ENCODE measurements at regions not wholly inside any gene's neighbourhood (a gene's known extent, or its start where the extent isn't known, plus 50 kb on each side); places are given as distances from the start of the nearest gene placed in this dataset.
"Not testable (repeated sequence)": the region's sequence is repeated elsewhere in the genome, so short reads cannot be mapped to it uniquely, and the experiment has no call there.

DNA sequence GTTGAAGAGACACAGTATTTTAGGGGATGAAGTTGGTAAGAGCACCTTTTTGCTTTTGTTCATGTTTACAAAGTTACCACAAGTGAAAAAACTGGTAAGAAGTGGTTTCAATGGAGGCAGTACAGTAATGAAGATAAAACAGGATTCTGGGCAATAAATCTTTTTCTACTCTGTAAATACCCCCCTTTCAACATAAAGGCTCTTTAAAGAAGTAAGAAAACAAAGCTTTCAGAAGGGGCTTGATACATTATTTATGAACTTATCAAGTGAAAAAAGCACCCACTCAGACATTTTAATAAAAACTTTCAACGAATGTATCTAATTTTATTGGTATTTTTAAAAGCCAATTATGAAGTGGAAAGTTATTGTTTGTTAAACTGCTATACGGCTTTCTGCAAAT lies 522.9 kb downstream of the ZEB2 start:
- no peak for DNase-seq (ENCODE audit: low spot score)
- intact Hi-C loops (cut with DNase I), result no loop called here

DNA sequence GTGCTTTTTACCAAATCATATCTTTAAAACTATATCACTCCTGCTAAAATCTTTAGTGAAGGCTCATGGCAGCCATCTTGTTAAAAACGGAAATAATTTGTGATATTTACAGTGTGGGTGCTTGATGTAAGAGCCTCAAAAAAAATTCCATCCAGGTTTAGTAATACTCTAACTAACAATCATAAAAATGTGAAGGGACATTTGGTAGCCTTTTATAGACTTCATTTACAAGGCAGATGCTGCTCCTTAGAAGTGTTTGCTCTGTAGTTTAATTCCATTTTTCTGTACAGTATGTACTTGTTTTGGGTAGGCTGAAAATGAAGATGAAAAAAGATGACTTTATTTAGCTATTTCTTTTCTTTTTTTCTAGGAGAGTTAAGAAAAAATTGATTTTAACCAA lies 525.0 kb downstream of the ZEB2 start:
- intact Hi-C loops (cut with DNase I), result no loop called here
- DNase-seq (ENCODE audit: low spot score), result no peak

GRCh38 chr2:143991596-143991995 lies 528.3 kb downstream of the ZEB2 start:
- intact Hi-C loops (cut with DNase I); DNase-seq (ENCODE audit: low spot score): not testable (repeated sequence)

- no peak for DNase-seq (ENCODE audit: low spot score)
- intact Hi-C loops (cut with DNase I), result no loop called here
Observed at GRCh38 chr2:143988082-143988481, 531.8 kb downstream of the ZEB2 start.

DNA sequence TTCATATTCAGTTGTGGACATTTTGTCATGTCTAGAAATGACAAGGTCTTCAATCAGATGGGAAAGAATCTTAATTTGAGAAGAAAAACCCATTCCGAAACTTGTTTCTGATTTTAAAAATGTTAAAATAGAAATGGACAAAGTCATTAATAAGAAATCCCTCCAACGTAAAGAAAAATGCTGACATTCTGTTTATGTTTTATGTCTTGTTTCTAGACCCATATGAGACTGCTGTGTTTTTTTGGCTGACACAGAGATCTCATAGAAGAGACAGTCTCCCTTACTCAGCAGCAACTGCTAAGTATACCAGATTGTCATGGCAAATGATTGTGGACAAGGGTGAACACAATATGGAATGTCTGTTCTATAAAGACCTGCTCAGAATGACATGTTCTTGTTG lies 538.5 kb downstream of the ZEB2 start:
- intact Hi-C loops (cut with DNase I), result no loop called here
- no peak for DNase-seq (ENCODE audit: low spot score)

- no peak for DNase-seq (ENCODE audit: low spot score)
- intact Hi-C loops (cut with DNase I), result no loop called here
Observed at GRCh38 chr2:143977356-143977755, 542.6 kb downstream of the ZEB2 start.

DNA sequence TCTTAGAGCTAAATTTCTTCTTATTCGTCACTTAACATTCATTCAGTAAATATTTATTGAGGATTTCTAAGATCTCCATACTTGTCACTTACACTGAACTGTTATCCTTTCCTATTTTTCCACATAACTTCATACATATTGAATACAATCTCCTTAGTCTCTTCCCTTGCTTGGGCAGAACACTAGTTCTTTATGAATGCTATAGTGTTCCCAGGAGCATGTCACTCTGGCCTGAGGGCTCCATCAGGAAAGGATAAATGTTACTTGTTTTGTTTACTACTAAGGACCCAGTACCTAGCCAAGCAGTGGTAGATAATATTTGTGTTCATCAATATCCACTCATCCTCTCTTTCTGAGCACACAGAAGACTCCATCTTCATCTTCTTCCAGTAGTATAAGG lies 544.7 kb downstream of the ZEB2 start:
- no peak for DNase-seq (ENCODE audit: low spot score)
- intact Hi-C loops (cut with DNase I), result no loop called here

DNA sequence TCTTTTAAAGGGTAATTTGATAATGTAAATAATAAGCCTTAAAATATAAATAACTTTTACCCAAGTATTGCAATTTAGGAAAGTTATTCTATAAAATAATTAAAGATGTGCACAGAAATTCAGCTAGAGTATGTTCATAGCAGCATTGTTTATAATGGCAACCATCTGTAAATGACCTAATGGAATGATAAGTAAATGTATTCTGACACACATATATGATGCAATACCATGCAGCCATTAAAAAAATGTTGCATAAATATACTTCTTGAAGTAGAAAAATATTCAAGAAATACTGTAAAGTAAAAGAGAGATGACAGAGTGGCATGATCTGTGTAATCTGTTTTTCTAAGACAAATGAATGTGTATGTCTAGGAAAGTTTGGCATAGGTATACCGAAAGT lies 545.7 kb downstream of the ZEB2 start:
- intact Hi-C loops (cut with DNase I), result no loop called here
- DNase-seq (ENCODE audit: low spot score), result no peak

- DNase-seq (ENCODE audit: low spot score), result no peak
- intact Hi-C loops (cut with DNase I), result no loop called here
Observed at GRCh38 chr2:143968860-143969259, 551.1 kb downstream of the ZEB2 start.

DNA sequence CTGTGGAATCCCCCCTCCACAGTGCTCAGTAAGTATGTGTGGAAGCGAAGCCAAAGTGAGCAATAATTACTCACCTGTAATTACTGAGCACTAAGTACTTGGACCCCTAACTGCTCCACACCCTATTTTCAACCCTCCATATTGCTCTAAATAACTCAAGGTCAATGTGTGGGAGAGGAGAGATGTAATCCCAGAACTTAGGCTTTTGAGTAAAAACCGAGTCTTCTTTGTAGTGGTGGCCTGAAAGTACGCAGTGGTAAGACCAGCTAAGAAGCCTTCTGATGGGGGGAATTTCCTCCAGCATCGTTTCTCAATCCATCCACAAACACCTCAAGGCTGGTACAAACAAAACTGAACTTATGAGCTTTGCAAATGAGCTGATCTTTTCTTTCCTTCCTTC lies 551.6 kb downstream of the ZEB2 start:
- DNase-seq (ENCODE audit: low spot score), result no peak
- intact Hi-C loops (cut with DNase I), result no loop called here

- DNase-seq (ENCODE audit: low spot score), result no peak
- intact Hi-C loops (cut with DNase I), result no loop called here
Observed at GRCh38 chr2:143965493-143966164, 554.3 kb downstream of the ZEB2 start.

- no peak for DNase-seq (ENCODE audit: low spot score)
- intact Hi-C loops (cut with DNase I), result no loop called here
Observed at GRCh38 chr2:143964891-143965290, 555.0 kb downstream of the ZEB2 start.

DNA sequence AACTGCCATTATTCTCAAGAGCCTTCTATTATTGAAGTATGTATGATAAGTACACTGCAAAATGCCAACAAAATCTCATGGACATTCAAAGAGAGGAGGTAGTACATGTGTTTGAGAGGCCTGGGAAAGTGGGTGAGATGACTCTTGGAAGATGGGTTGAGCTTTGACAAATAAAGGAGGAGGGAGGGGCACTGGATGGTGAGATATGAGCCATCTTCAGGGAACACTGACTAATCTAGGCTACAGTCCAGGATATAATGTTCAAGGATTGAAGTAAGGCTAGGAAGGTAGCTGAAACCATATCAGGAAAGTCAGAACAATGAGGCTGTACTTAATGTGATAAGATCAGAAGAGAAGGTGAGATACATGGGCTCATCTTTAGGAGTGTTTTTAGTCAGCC lies 559.7 kb downstream of the ZEB2 start:
- DNase-seq (ENCODE audit: low spot score), result no peak
- intact Hi-C loops (cut with DNase I), result no loop called here

GRCh38 chr2:143957321-143957720 lies 562.6 kb downstream of the ZEB2 start:
- intact Hi-C loops (cut with DNase I), result no loop called here

GRCh38 chr2:143955401-143956065 lies 564.4 kb downstream of the ZEB2 start:
- no peak for DNase-seq (ENCODE audit: low spot score)
- intact Hi-C loops (cut with DNase I), result no loop called here

More at GRCh38 chr2:143957321-143957720, 562.6 kb downstream of the ZEB2 start:
- no peak for DNase-seq (ENCODE audit: low spot score)

DNA sequence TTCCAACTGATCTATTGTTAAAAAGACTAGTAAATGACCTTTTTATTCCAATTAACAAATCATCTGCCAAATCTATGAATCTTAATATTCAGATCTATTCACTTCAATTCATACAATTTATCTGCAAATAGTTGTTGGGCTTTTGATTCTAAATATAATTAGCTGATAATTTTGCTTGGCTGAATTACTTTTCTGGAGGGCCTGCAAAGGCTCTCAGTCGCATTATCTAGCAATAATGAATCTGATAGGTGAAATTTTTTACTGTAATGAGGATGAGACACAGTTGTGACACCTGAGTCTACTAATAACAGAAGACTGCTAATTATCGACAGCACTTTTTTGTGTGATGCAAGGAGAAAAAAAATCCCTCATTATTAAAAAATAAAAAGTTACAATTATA lies 565.1 kb downstream of the ZEB2 start:
- DNase-seq (ENCODE audit: low spot score), result no peak
- intact Hi-C loops (cut with DNase I), result no loop called here

DNA sequence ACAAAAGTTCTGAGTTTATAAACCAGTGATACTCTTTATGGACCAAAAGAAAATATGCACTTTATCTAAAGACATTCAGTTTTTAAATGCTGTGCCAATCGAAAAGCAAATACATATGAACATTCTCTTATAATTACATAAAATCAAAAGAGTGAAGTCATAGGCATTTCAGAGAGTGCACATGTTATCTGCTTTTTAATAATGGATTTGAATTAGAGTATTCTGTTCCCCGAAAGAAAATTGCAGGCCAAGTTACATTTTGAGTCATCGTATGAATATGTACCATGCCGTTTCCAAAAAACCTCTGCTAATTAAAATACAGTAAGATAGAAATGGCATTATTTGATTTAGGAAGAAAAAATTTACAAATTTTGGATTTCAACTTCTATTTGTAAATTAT lies 565.7 kb downstream of the ZEB2 start:
- DNase-seq (ENCODE audit: low spot score), result no peak
- intact Hi-C loops (cut with DNase I), result no loop called here

DNA sequence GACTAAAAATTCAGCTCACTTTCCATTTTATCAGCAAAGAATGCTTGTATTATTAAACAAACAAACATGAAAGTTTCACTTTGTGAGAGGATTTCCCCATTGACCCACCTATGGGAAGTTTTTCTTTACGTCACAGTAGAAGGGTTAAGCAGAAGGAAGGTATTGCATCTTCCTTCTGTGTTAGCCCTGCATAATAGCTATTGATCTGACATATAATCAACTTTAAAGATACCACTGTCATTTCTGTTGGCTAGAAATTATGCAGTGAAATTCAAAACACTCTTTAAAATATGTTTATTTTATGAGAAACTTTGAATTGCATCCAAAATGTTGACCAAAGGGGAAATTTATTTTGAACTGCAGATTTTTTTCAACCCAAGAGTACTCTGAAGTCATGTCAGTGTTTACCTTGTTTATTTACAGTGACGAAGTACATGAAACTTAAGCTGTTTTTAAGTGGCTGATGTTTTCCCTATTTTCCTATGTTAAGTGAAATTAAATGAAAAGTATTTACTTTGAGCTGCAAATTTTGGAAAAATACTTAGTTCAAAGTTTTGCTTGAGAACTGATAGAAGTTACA lies 566.4 kb downstream of the ZEB2 start:
- intact Hi-C loops (cut with DNase I), result no loop called here

DNA sequence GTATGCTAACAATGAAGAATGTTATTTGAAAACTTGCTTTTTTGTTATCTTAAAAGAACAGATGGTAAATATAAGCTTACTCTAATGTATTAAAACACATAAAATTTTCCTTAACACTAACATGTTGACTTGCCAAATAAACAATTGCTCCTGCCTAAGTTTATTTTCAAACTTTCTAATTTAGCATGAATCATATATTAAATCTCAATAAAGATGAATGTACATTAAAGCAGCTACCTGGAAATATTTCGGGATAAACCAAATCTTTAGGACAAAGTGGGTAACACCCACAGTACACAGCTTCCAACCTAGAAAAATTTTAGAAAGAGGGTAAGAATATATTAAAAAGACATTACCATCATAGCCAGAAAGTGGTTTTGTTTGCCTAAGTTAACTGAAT lies 567.4 kb downstream of the ZEB2 start:
- intact Hi-C loops (cut with DNase I), result no loop called here
- no peak for DNase-seq (ENCODE audit: low spot score)

More for the DNA sequence above, 566.4 kb downstream of the ZEB2 start:
- no peak for DNase-seq (ENCODE audit: low spot score)

DNA sequence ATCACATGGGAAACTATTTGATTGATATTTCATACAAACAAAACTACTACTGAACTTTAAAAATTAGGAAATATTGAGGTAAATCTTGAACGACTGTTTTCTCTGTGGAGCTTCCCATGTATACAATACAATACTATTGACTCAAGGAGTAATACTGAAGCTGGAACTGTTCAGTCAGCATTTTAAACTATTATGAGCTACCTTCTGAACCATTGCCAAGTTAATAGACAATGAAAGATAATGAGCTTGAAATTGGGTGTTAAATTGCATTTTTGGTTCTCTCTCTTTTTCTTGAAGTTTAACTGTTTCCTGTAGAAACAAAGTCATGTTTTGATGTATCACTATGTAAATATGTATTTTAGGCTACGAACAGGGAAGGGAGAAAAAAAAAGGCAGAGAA lies 569.2 kb downstream of the ZEB2 start:
- intact Hi-C loops (cut with DNase I), result no loop called here

GRCh38 chr2:143949121-143949848 lies 570.6 kb downstream of the ZEB2 start:
- intact Hi-C loops (cut with DNase I), result no loop called here
- no peak for DNase-seq (ENCODE audit: low spot score)

More for the DNA sequence above, 569.2 kb downstream of the ZEB2 start:
- DNase-seq (ENCODE audit: low spot score), result no peak
